ENCODE measurements at regions not wholly inside any gene's neighbourhood (a gene's known extent, or its start where the extent isn't known, plus 50 kb on each side); places are given as distances from the start of the nearest gene placed in this dataset.

- TF ChIP-seq, protein P1, sequence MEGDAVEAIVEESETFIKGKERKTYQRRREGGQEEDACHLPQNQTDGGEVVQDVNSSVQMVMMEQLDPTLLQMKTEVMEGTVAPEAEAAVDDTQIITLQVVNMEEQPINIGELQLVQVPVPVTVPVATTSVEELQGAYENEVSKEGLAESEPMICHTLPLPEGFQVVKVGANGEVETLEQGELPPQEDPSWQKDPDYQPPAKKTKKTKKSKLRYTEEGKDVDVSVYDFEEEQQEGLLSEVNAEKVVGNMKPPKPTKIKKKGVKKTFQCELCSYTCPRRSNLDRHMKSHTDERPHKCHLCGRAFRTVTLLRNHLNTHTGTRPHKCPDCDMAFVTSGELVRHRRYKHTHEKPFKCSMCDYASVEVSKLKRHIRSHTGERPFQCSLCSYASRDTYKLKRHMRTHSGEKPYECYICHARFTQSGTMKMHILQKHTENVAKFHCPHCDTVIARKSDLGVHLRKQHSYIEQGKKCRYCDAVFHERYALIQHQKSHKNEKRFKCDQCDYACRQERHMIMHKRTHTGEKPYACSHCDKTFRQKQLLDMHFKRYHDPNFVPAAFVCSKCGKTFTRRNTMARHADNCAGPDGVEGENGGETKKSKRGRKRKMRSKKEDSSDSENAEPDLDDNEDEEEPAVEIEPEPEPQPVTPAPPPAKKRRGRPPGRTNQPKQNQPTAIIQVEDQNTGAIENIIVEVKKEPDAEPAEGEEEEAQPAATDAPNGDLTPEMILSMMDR (conservative IDR thresholded peaks at IDR 0.05), result no peak
- no peak for TF ChIP-seq EZH2 (IDR thresholded peaks at IDR 0.05; ENCODE audit: low read depth)
Observed at GRCh38 chr9:32704343-32704742, 68.9 kb upstream of the TAF1L start.

Data from PC-9 (cell line).